HG03521 (cell line): ENCODE measurements at regions not wholly inside any gene's neighbourhood (a gene's known extent, or its start where the extent isn't known, plus 50 kb on each side); places are given as distances from the start of the nearest gene placed in this dataset.

Source experiments
- ATAC-seq: cut with Tn5 transposase; IDR thresholded peaks from one replicate; pipeline ENCODE4 v1.9.1; 2021; ENCODE audit warnings: mild to moderate bottlenecking, moderate library complexity; ENCODE audit not compliant: unreplicated experiment

GRCh38 chr1:59139396-59139795, 157.5 kb upstream of the FGGY start:
- no peak for ATAC-seq

GRCh38 chr1:59141267-59141863, 155.5 kb upstream of the FGGY start:
- ATAC-seq: no peak

- no peak for ATAC-seq
These were observed 154.4 kb upstream of the FGGY start for GRCh38 chr1:59142311-59143132.

GRCh38 chr1:59143133-59143487, 153.8 kb upstream of the FGGY start:
- no peak for ATAC-seq

GRCh38 chr1:59143811-59144210, 153.1 kb upstream of the FGGY start:
- no peak for ATAC-seq

- ATAC-seq: no peak
These were observed 151.9 kb upstream of the FGGY start for GRCh38 chr1:59144959-59145358.

GRCh38 chr1:59146056-59146455, 150.8 kb upstream of the FGGY start:
- no peak for ATAC-seq

GRCh38 chr1:59146651-59147358, 150.1 kb upstream of the FGGY start:
- peak; percentile 54 for ATAC-seq

GRCh38 chr1:59149435-59149834, 147.5 kb upstream of the FGGY start:
- no peak for ATAC-seq

GRCh38 chr1:59150577-59151386, 146.1 kb upstream of the FGGY start:
- peak; percentile 44 for ATAC-seq

- no peak for ATAC-seq
These were observed 145.5 kb upstream of the FGGY start for GRCh38 chr1:59151387-59151761.

GRCh38 chr1:59151860-59152259, 145.0 kb upstream of the FGGY start:
- no peak for ATAC-seq

GRCh38 chr1:59152511-59152910, 144.4 kb upstream of the FGGY start:
- no peak for ATAC-seq

GRCh38 chr1:59154401-59154800, 142.5 kb upstream of the FGGY start:
- no peak for ATAC-seq

GRCh38 chr1:59155351-59155750, 141.5 kb upstream of the FGGY start:
- no peak for ATAC-seq

- ATAC-seq: no peak
These were observed 140.8 kb upstream of the FGGY start for GRCh38 chr1:59156051-59156450.

- no peak for ATAC-seq
These were observed 140.2 kb upstream of the FGGY start for GRCh38 chr1:59156526-59157199.

GRCh38 chr1:59158321-59158720, 138.6 kb upstream of the FGGY start:
- ATAC-seq: no peak

GRCh38 chr1:59159557-59160203, 137.2 kb upstream of the FGGY start:
- no peak for ATAC-seq

GRCh38 chr1:59161136-59161535, 135.8 kb upstream of the FGGY start:
- no peak for ATAC-seq
